Neural cell (in vitro differentiated cells): ENCODE measurements at regions not wholly inside any gene's neighbourhood (a gene's known extent, or its start where the extent isn't known, plus 50 kb on each side); places are given as distances from the start of the nearest gene placed in this dataset.

Experiments
- H2AFZ ChIP-seq: fragments of 200-600, 300-800 bp; sonication (generic), shearing (Covaris generic); 2 replicates; pipeline ENCODE4 v1.6.0; 2014; ENCODE audit warnings: low read depth, mild to moderate bottlenecking, antibody characterized with exemption, low read length, moderate library complexity
- H3F3A ChIP-seq: fragments of 200-600 bp; shearing (Covaris generic); 2 replicates; pipeline ENCODE4 v1.6.1; 2016; ENCODE audit warnings: mild to moderate bottlenecking, moderate library complexity, mixed read lengths, antibody characterized with exemption, low read length; ENCODE audit not compliant: insufficient read depth, poor library complexity, severe bottlenecking
- H3K27ac ChIP-seq: fragments of 200-600, 300-800 bp; sonication (generic), shearing (Covaris generic); 2 replicates; pipeline ENCODE4 v1.5.1; 2014; ENCODE audit warnings: mild to moderate bottlenecking, low read length, moderate library complexity
- H3K27me3 ChIP-seq: fragments of 300-800, 200-600 bp; sonication (generic), shearing (Covaris generic); 2 replicates; pipeline ENCODE4 v1.6.0; 2014; ENCODE audit warnings: mild to moderate bottlenecking, low read depth, low read length, moderate library complexity; ENCODE audit not compliant: insufficient read depth
- H3K36me3 ChIP-seq: fragments of 300-800, 200-600 bp; sonication (generic), shearing (Covaris generic); 2 replicates; pipeline ENCODE4 v1.5.1; 2014; ENCODE audit warnings: mild to moderate bottlenecking, antibody characterized with exemption, low read length, moderate library complexity; ENCODE audit not compliant: insufficient read depth
- H3K4me2 ChIP-seq: fragments of 300-800, 200-600 bp; sonication (generic), shearing (Covaris generic); 2 replicates; pipeline ENCODE4 v1.6.0; 2014; ENCODE audit warnings: mild to moderate bottlenecking, low read length
- H3K4me3 ChIP-seq: fragments of 300-800, 200-600 bp; sonication (generic), shearing (Covaris generic); 2 replicates; pipeline ENCODE4 v1.5.1; 2014; ENCODE audit warnings: mild to moderate bottlenecking, low read length, moderate library complexity
- H3K79me2 ChIP-seq: fragments of 200-600 bp; shearing (Covaris generic); replicated peaks from 2 replicates; pipeline ENCODE4 v1.6.0; 2014; ENCODE audit warnings: mild to moderate bottlenecking, low read length, moderate library complexity; ENCODE audit not compliant: insufficient read depth
- H3K9ac ChIP-seq: fragments of 300-800, 200-600 bp; sonication (generic), shearing (Covaris generic); 2 replicates; pipeline ENCODE4 v1.6.1; 2016; ENCODE audit warnings: mild to moderate bottlenecking, low read length, mixed read lengths
- H3K9me2 ChIP-seq: fragments of 200-600 bp; shearing (Covaris generic); 2 replicates; pipeline ENCODE4 v1.6.1; 2016; ENCODE audit warnings: mild to moderate bottlenecking, low read length, mixed read lengths; ENCODE audit not compliant: insufficient read depth
- H3K9me3 ChIP-seq: fragments of 200-600, 300-800 bp; sonication (generic), shearing (Covaris generic); 2 replicates; pipeline ENCODE4 v1.6.1; 2016; ENCODE audit warnings: mild to moderate bottlenecking, mixed run types, low read length, moderate library complexity, mixed read lengths
- H4K20me1 ChIP-seq: fragments of 200-600 bp; shearing (Covaris generic); 2 replicates; pipeline ENCODE4 v1.6.1; 2016; ENCODE audit warnings: mild to moderate bottlenecking, mixed run types; ENCODE audit not compliant: insufficient read depth
- EZH2 ChIP-seq: fragments of 200-600, 300-800 bp; shearing (Covaris generic), sonication (generic); IDR thresholded peaks from 2 replicates; pipeline ENCODE4 v1.6.1; 2014; ENCODE audit warnings: antibody characterized with exemption, low read length, borderline replicate concordance, mild to moderate bottlenecking; ENCODE audit not compliant: insufficient read depth, poor library complexity, severe bottlenecking
- MXI1 ChIP-seq: fragments of 450-650 bp; conservative IDR thresholded peaks from 2 replicates; pipeline ENCODE4 v1.6.1; 2014; ENCODE audit warnings: antibody characterized with exemption, mild to moderate bottlenecking; ENCODE audit not compliant: poor library complexity, severe bottlenecking
- POLR2AphosphoS5 ChIP-seq: IDR thresholded peaks from 2 replicates; pipeline ENCODE4 v1.6.1; 2012
- RAD21 ChIP-seq: fragments of 450-650 bp; conservative IDR thresholded peaks from 2 replicates; pipeline ENCODE4 v1.6.1; 2014; ENCODE audit warnings: antibody characterized with exemption, mild to moderate bottlenecking, moderate library complexity
- SMC3 ChIP-seq: fragments of 450-650 bp; conservative IDR thresholded peaks from 2 replicates; pipeline ENCODE4 v1.6.1; 2014; ENCODE audit warnings: antibody characterized with exemption, mild to moderate bottlenecking, moderate library complexity; ENCODE audit not compliant: poor library complexity
- TAF1 ChIP-seq: IDR thresholded peaks from 2 replicates; pipeline ENCODE4 v1.6.1; 2012; ENCODE audit warnings: low read depth
- TF ChIP-seq, protein P1 (sequence below): IDR thresholded peaks from 2 replicates; pipeline ENCODE4 v1.6.1; 2012; ENCODE audit warnings: borderline replicate concordance
- TF ChIP-seq, protein P2 (sequence below): fragments of 450-650 bp; IDR thresholded peaks from 2 replicates; pipeline ENCODE4 v1.5.1; 2014; ENCODE audit warnings: antibody characterized with exemption, mild to moderate bottlenecking, moderate library complexity; ENCODE audit not compliant: poor library complexity, severe bottlenecking

GRCh38 chr1:99566290-99567021 lies 79.5 kb upstream of the PALMD start:
- Histone ChIP-seq H3K9me3 (no peaks in the 10 kb centered on the region), H3K4me3 (no peak overlapping the region), H3K79me2 (no peaks in the 10 kb centered on the region), H3K27ac (no peak overlapping the region), H2AFZ (no peak overlapping the region), H3K9ac (no peak overlapping the region), H3K4me2 (no peak overlapping the region), H4K20me1 (no peaks in the 10 kb centered on the region), H3K36me3 (no peaks in the 10 kb centered on the region), H3K27me3 (no peaks in the 10 kb centered on the region), H3F3A (no peaks in the 10 kb centered on the region), H3K9me2 (no peaks in the 10 kb centered on the region)
- TF ChIP-seq, protein P1, sequence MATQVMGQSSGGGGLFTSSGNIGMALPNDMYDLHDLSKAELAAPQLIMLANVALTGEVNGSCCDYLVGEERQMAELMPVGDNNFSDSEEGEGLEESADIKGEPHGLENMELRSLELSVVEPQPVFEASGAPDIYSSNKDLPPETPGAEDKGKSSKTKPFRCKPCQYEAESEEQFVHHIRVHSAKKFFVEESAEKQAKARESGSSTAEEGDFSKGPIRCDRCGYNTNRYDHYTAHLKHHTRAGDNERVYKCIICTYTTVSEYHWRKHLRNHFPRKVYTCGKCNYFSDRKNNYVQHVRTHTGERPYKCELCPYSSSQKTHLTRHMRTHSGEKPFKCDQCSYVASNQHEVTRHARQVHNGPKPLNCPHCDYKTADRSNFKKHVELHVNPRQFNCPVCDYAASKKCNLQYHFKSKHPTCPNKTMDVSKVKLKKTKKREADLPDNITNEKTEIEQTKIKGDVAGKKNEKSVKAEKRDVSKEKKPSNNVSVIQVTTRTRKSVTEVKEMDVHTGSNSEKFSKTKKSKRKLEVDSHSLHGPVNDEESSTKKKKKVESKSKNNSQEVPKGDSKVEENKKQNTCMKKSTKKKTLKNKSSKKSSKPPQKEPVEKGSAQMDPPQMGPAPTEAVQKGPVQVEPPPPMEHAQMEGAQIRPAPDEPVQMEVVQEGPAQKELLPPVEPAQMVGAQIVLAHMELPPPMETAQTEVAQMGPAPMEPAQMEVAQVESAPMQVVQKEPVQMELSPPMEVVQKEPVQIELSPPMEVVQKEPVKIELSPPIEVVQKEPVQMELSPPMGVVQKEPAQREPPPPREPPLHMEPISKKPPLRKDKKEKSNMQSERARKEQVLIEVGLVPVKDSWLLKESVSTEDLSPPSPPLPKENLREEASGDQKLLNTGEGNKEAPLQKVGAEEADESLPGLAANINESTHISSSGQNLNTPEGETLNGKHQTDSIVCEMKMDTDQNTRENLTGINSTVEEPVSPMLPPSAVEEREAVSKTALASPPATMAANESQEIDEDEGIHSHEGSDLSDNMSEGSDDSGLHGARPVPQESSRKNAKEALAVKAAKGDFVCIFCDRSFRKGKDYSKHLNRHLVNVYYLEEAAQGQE = no peak
- TF ChIP-seq RAD21 = no peak
- TF ChIP-seq TAF1 = no peak

DNA sequence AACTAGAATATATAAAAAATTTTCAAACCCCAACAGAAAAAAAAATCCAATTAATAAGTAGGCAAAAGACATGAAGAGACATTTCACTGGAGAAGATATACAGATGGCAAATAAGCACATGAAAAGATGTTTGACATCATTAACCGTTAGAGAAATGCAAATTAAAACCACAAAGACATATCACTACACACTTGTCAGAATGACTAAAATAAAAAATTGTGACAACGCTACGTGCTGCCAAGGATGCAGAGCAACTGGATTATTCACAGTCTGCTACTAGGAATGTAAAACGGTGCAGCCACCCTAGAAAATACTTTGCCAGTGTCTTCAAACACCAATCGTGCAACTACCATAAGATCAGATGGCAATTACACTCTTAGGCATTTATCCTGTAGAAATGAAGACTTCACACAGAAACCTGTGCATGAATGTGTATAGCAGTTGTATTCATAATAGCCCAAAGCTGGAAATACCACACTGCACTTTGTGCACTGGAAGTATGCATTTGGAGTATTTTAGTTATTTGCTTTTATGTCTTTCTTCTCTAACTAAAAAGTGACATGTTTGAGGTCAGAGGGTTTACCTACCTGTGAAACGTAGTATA lies 75.3 kb upstream of the PALMD start:
- Histone ChIP-seq H3K36me3 (no peaks in the 10 kb centered on the region), H3K9ac (no peak overlapping the region), H3K4me2 (no peak overlapping the region), H3K79me2 (no peaks in the 10 kb centered on the region), H4K20me1 (no peaks in the 10 kb centered on the region), H3K9me2 (no peaks in the 10 kb centered on the region), H3K27ac (no peak overlapping the region), H3K27me3 (no peaks in the 10 kb centered on the region), H3F3A (no peaks in the 10 kb centered on the region), H3K9me3 (no peaks in the 10 kb centered on the region), H3K4me3 (no peak overlapping the region), H2AFZ (no peak overlapping the region)
- TF ChIP-seq SMC3 (no peak), EZH2 (no peak), MXI1 (no peak), TAF1 (no peak), POLR2AphosphoS5 (no peak)
- TF ChIP-seq, protein P2, sequence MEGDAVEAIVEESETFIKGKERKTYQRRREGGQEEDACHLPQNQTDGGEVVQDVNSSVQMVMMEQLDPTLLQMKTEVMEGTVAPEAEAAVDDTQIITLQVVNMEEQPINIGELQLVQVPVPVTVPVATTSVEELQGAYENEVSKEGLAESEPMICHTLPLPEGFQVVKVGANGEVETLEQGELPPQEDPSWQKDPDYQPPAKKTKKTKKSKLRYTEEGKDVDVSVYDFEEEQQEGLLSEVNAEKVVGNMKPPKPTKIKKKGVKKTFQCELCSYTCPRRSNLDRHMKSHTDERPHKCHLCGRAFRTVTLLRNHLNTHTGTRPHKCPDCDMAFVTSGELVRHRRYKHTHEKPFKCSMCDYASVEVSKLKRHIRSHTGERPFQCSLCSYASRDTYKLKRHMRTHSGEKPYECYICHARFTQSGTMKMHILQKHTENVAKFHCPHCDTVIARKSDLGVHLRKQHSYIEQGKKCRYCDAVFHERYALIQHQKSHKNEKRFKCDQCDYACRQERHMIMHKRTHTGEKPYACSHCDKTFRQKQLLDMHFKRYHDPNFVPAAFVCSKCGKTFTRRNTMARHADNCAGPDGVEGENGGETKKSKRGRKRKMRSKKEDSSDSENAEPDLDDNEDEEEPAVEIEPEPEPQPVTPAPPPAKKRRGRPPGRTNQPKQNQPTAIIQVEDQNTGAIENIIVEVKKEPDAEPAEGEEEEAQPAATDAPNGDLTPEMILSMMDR = no peak
